ENCODE measurements at regions not wholly inside any gene's neighbourhood (a gene's known extent, or its start where the extent isn't known, plus 50 kb on each side); places are given as distances from the start of the nearest gene placed in this dataset.

DNA sequence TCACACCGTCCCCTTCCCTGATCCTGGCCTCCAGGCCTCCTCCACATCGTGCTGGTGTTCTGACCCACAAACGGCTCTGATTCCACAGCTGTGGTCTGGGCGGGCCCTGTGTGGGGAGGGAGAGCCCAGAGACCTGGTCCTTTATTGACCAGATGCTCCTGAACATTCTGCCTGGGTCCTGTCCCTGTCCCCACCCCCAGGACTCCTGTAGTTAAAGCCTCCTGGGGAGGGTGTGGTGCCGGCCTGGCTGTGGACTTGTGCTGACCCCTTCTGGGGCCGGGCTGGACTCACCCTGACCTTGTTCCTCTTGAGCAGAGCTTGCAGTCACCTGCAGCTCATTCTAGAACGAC is 128.7 kb downstream of the CTTN start:
- peak; percentile 15 for ATAC-seq (ENCODE audit: low FRiP score)
- no peak for DNase-seq (ENCODE audit: low spot score)
- TF ChIP-seq CTCF (IDR thresholded peaks at IDR 0.05) = no peak

GRCh38 chr11:70527429-70528045 is 129.2 kb downstream of the CTTN start:
- no peak for DNase-seq (ENCODE audit: low spot score)
- TF ChIP-seq CTCF (IDR thresholded peaks at IDR 0.05) = no peak
- ATAC-seq (ENCODE audit: low FRiP score) = no peak

GRCh38 chr11:70528046-70528793 is 129.9 kb downstream of the CTTN start:
- ATAC-seq (ENCODE audit: low FRiP score) (no peak), DNase-seq (ENCODE audit: low spot score) (no peak)
- no peak for TF ChIP-seq CTCF (IDR thresholded peaks at IDR 0.05)

DNA sequence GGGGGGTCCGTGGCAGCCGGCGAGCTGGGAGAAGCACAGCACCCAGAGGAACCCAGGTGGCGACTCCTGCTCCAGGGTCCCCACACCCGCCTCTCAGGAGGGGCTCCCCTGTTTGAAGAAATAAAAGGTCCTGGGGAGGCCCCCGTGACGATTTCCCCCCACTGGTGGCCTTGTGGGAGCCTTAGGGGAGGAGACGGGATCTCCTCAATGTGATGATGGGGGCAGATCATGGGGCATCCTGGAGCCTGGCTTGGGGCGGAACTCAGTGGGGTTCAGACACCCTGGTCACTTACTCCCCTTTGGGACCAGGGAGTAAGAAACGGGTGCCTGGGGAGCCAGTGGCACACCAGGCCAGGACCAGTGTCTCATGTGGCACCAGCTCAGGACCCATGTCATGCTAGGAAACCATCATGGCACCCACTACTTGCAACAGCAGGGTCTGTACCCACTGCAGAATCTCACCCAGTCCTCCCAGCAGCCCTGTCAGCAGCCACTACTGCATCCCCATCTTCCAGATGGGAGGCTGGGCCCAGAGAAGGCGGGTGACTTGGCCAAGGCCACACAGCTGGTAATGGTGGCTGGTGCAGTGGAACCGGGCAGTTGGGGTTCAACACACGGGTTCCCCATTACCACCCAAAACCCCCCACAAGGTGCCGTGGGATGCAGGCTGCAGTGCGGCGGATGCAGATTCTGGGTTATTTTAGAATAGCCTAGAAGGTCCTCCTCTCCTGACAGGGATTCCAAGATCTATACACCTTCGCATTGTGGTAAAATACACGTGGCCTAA is 130.7 kb downstream of the CTTN start:
- TF ChIP-seq CTCF (IDR thresholded peaks at IDR 0.05) = no peak
- ATAC-seq (ENCODE audit: low FRiP score) = no peak
- DNase-seq (ENCODE audit: low spot score) = no peak

GRCh38 chr11:70530010-70530409 is 131.7 kb downstream of the CTTN start:
- DNase-seq (ENCODE audit: low spot score) = no peak
- no peak for TF ChIP-seq CTCF (IDR thresholded peaks at IDR 0.05)
- no peak for ATAC-seq (ENCODE audit: low FRiP score)

DNA sequence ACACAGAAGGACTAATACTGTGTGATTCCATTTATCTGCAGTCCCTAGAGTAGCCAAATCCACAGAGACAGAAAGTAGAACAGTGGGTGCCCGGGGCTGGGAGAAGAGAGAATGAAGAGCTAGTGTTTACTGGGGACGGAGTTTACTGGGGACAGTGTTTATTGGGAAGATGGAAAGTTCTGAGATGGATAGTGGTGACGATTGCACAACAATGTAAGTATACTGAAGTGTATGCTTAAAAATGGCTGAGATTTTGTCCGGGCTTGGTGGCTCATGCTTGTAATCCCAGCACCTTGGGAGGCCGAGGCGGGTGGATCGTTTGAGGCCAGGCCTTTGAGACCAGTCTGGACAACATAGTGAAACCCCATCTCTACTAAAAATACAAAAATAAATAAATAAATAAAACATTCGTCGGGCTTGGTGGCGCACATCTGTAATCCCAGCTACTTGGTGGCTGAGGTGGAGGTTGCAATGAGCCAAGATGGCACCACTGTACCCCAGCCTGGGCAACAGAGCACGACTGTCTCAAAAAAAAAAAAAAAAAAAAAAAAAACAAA is 132.4 kb downstream of the CTTN start:
- no peak for ATAC-seq (ENCODE audit: low FRiP score)
- no peak for DNase-seq (ENCODE audit: low spot score)
- no peak for TF ChIP-seq CTCF (IDR thresholded peaks at IDR 0.05)

Measured in omental fat pad (tissue), 3 donors.